ENCODE measurements at regions not wholly inside any gene's neighbourhood (a gene's known extent, or its start where the extent isn't known, plus 50 kb on each side); places are given as distances from the start of the nearest gene placed in this dataset.

DNA sequence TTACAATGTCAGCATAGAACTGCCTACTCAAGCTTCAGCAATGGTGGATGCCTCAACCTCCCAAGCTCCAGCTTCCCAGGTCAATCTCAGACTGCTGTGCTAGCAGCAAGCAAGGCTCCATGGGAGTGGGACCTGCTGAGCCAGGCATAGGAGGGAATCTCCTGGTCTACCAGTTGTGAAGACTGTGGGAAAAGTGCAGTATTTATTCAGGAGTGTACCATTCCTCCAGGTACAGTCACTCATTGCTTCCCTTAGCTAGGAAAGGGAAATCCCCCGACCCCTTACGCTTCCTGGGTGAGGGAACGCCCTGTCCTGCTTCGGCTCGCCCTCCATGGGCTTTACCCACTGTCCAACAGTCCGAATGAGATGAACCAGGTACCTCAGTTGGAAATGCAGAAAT, 130.3 kb downstream of the ADCYAP1 start:
- H3K27me3 ChIP-seq (ENCODE audit: insufficient read depth, poor library complexity, severe bottlenecking) = no peaks in the 10 kb centered on the region
- no peak for DNase-seq (ENCODE audit: low read depth in 1 of 2, low spot score in 1 of 2)
- no peak overlapping the region for H3K27ac ChIP-seq (replicated peaks)
- H3K4me3 ChIP-seq (replicated peaks; ENCODE audit: insufficient read depth, low read length) = no peak overlapping the region
- TF ChIP-seq, protein P1, sequence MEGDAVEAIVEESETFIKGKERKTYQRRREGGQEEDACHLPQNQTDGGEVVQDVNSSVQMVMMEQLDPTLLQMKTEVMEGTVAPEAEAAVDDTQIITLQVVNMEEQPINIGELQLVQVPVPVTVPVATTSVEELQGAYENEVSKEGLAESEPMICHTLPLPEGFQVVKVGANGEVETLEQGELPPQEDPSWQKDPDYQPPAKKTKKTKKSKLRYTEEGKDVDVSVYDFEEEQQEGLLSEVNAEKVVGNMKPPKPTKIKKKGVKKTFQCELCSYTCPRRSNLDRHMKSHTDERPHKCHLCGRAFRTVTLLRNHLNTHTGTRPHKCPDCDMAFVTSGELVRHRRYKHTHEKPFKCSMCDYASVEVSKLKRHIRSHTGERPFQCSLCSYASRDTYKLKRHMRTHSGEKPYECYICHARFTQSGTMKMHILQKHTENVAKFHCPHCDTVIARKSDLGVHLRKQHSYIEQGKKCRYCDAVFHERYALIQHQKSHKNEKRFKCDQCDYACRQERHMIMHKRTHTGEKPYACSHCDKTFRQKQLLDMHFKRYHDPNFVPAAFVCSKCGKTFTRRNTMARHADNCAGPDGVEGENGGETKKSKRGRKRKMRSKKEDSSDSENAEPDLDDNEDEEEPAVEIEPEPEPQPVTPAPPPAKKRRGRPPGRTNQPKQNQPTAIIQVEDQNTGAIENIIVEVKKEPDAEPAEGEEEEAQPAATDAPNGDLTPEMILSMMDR (IDR thresholded peaks at IDR 0.05; ENCODE audit: insufficient read depth, low read length) = no peak
- TF ChIP-seq, protein P2, sequence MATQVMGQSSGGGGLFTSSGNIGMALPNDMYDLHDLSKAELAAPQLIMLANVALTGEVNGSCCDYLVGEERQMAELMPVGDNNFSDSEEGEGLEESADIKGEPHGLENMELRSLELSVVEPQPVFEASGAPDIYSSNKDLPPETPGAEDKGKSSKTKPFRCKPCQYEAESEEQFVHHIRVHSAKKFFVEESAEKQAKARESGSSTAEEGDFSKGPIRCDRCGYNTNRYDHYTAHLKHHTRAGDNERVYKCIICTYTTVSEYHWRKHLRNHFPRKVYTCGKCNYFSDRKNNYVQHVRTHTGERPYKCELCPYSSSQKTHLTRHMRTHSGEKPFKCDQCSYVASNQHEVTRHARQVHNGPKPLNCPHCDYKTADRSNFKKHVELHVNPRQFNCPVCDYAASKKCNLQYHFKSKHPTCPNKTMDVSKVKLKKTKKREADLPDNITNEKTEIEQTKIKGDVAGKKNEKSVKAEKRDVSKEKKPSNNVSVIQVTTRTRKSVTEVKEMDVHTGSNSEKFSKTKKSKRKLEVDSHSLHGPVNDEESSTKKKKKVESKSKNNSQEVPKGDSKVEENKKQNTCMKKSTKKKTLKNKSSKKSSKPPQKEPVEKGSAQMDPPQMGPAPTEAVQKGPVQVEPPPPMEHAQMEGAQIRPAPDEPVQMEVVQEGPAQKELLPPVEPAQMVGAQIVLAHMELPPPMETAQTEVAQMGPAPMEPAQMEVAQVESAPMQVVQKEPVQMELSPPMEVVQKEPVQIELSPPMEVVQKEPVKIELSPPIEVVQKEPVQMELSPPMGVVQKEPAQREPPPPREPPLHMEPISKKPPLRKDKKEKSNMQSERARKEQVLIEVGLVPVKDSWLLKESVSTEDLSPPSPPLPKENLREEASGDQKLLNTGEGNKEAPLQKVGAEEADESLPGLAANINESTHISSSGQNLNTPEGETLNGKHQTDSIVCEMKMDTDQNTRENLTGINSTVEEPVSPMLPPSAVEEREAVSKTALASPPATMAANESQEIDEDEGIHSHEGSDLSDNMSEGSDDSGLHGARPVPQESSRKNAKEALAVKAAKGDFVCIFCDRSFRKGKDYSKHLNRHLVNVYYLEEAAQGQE (IDR thresholded peaks at IDR 0.05; ENCODE audit: insufficient replicate concordance, low read depth) = no peak
- TF ChIP-seq SPI1 (IDR thresholded peaks at IDR 0.05; ENCODE audit: borderline replicate concordance, low read depth) (no peak), GABPA (IDR thresholded peaks at IDR 0.05; ENCODE audit: low read depth) (no peak), POLR2AphosphoS5 (IDR thresholded peaks at IDR 0.05; ENCODE audit: low read depth) (no peak)

DNA sequence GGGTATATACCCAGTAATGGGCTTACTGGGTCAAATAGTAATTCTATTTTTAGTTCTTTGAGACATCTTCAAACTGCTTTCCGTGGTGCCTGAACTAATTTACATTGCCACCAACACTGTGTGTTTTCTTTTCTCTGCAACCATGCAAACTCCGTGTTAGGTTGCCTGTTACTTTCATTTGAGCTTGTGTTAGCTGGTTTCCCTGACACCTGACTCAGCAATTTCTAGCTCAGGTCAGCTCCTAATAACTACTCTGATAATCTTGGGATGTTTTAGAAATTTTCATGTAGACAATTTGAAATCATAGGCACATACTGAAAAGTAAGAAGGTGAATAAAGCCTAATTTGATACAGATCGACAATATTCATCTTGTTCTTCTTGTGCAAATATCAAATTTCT, 132.3 kb downstream of the ADCYAP1 start:
- H3K27ac ChIP-seq (replicated peaks) = no peak overlapping the region
- no peaks in the 10 kb centered on the region for H3K27me3 ChIP-seq (ENCODE audit: insufficient read depth, poor library complexity, severe bottlenecking)
- no peak for DNase-seq (ENCODE audit: low read depth in 1 of 2, low spot score in 1 of 2)
- H3K4me3 ChIP-seq (replicated peaks; ENCODE audit: insufficient read depth, low read length) = no peak overlapping the region
- no peak for TF ChIP-seq GABPA (IDR thresholded peaks at IDR 0.05; ENCODE audit: low read depth)
- no peak for TF ChIP-seq SPI1 (IDR thresholded peaks at IDR 0.05; ENCODE audit: borderline replicate concordance, low read depth)
- no peak for TF ChIP-seq POLR2AphosphoS5 (IDR thresholded peaks at IDR 0.05; ENCODE audit: low read depth)
- TF ChIP-seq, protein P2 (IDR thresholded peaks at IDR 0.05; ENCODE audit: insufficient replicate concordance, low read depth) = no peak
- TF ChIP-seq, protein P1 (IDR thresholded peaks at IDR 0.05; ENCODE audit: insufficient read depth, low read length) = no peak

DNA sequence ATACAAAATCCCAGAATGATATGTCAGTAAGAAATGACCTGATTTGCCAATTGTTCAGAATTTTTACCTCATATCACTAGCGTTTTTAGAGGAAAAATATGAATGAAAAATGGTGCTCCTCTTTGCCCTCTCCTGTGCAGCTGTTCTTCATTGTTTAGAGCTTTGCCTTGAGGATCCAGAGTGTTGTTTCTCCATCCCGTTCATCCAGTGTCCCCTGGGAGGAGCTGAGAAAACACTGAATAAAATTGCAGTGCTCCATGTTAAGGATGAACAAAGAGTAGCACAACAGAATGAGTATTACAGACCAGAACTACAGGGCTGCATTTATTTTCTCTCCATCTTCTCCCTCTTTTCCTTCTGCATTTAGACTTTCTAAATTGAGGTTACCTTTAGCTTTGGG, 133.1 kb downstream of the ADCYAP1 start:
- H3K27ac ChIP-seq (replicated peaks) = no peak overlapping the region
- TF ChIP-seq, protein P1 (IDR thresholded peaks at IDR 0.05; ENCODE audit: insufficient read depth, low read length) = no peak
- no peak for TF ChIP-seq SPI1 (IDR thresholded peaks at IDR 0.05; ENCODE audit: borderline replicate concordance, low read depth)
- no peak for TF ChIP-seq GABPA (IDR thresholded peaks at IDR 0.05; ENCODE audit: low read depth)
- no peak for TF ChIP-seq POLR2AphosphoS5 (IDR thresholded peaks at IDR 0.05; ENCODE audit: low read depth)
- TF ChIP-seq, protein P2 (IDR thresholded peaks at IDR 0.05; ENCODE audit: insufficient replicate concordance, low read depth) = no peak
- no peak overlapping the region for H3K4me3 ChIP-seq (replicated peaks; ENCODE audit: insufficient read depth, low read length)
- no peak for DNase-seq (ENCODE audit: low read depth in 1 of 2, low spot score in 1 of 2)
- H3K27me3 ChIP-seq (ENCODE audit: insufficient read depth, poor library complexity, severe bottlenecking) = no peaks in the 10 kb centered on the region

Measured in HL-60 (cell line).